ENCODE measurements at regions not wholly inside any gene's neighbourhood (a gene's known extent, or its start where the extent isn't known, plus 50 kb on each side); places are given as distances from the start of the nearest gene placed in this dataset.

GRCh38 chr5:164364237-164365208 is 859.1 kb downstream of the MAT2B start:
- Histone ChIP-seq H3K9me3 (ENCODE audit: control insufficient read depth, low read length) (no peaks in the 10 kb centered on the region), H3K27me3 (replicated peaks; ENCODE audit: control insufficient read depth, insufficient read depth, low read length, poor library complexity, severe bottlenecking) (no peaks in the 10 kb centered on the region), H3K36me3 (ENCODE audit: control insufficient read depth, insufficient read depth, low read length) (no peaks in the 10 kb centered on the region), H3K4me1 (ENCODE audit: control insufficient read depth, insufficient read depth, low read length, poor library complexity, severe bottlenecking) (no peaks in the 10 kb centered on the region), H3K4me3 (ENCODE audit: insufficient read depth, low read depth, low read length, poor library complexity, severe bottlenecking) (no peak overlapping the region), H3K27ac (ENCODE audit: insufficient read depth, low read length, poor library complexity, severe bottlenecking) (no peak overlapping the region)
- DNase-seq, result no peak

GRCh38 chr5:164370841-164371240 is 865.4 kb downstream of the MAT2B start:
- Histone ChIP-seq H3K27me3 (replicated peaks; ENCODE audit: control insufficient read depth, insufficient read depth, low read length, poor library complexity, severe bottlenecking) (no peaks in the 10 kb centered on the region), H3K4me1 (ENCODE audit: control insufficient read depth, insufficient read depth, low read length, poor library complexity, severe bottlenecking) (no peaks in the 10 kb centered on the region), H3K4me3 (ENCODE audit: insufficient read depth, low read depth, low read length, poor library complexity, severe bottlenecking) (no peak overlapping the region), H3K9me3 (ENCODE audit: control insufficient read depth, low read length) (no peaks in the 10 kb centered on the region), H3K36me3 (ENCODE audit: control insufficient read depth, insufficient read depth, low read length) (no peaks in the 10 kb centered on the region), H3K27ac (ENCODE audit: insufficient read depth, low read length, poor library complexity, severe bottlenecking) (no peak overlapping the region)
- DNase-seq, result no peak

GRCh38 chr5:164372892-164373291 is 867.5 kb downstream of the MAT2B start:
- no peaks in the 10 kb centered on the region for H3K4me1 ChIP-seq (ENCODE audit: control insufficient read depth, insufficient read depth, low read length, poor library complexity, severe bottlenecking)
- no peak for DNase-seq

GRCh38 chr5:164373876-164374275 is 868.5 kb downstream of the MAT2B start:
- no peak for DNase-seq

More at GRCh38 chr5:164372892-164373291, 867.5 kb downstream of the MAT2B start:
- H3K27ac ChIP-seq (ENCODE audit: insufficient read depth, low read length, poor library complexity, severe bottlenecking), result no peak overlapping the region
- H3K27me3 ChIP-seq (replicated peaks; ENCODE audit: control insufficient read depth, insufficient read depth, low read length, poor library complexity, severe bottlenecking), result no peaks in the 10 kb centered on the region
- H3K4me3 ChIP-seq (ENCODE audit: insufficient read depth, low read depth, low read length, poor library complexity, severe bottlenecking), result no peak overlapping the region
- H3K36me3 ChIP-seq (ENCODE audit: control insufficient read depth, insufficient read depth, low read length), result no peaks in the 10 kb centered on the region
- H3K9me3 ChIP-seq (ENCODE audit: control insufficient read depth, low read length), result no peaks in the 10 kb centered on the region

GRCh38 chr5:164375051-164375450 is 869.6 kb downstream of the MAT2B start:
- no peaks in the 10 kb centered on the region for H3K9me3 ChIP-seq (ENCODE audit: control insufficient read depth, low read length)
- no peak overlapping the region for H3K27ac ChIP-seq (ENCODE audit: insufficient read depth, low read length, poor library complexity, severe bottlenecking)
- H3K36me3 ChIP-seq (ENCODE audit: control insufficient read depth, insufficient read depth, low read length), result no peaks in the 10 kb centered on the region
- H3K27me3 ChIP-seq (replicated peaks; ENCODE audit: control insufficient read depth, insufficient read depth, low read length, poor library complexity, severe bottlenecking), result no peaks in the 10 kb centered on the region
- no peak overlapping the region for H3K4me3 ChIP-seq (ENCODE audit: insufficient read depth, low read depth, low read length, poor library complexity, severe bottlenecking)
- no peaks in the 10 kb centered on the region for H3K4me1 ChIP-seq (ENCODE audit: control insufficient read depth, insufficient read depth, low read length, poor library complexity, severe bottlenecking)
- no peak for DNase-seq

More at GRCh38 chr5:164373876-164374275, 868.5 kb downstream of the MAT2B start:
- Histone ChIP-seq H3K27me3 (replicated peaks; ENCODE audit: control insufficient read depth, insufficient read depth, low read length, poor library complexity, severe bottlenecking) (no peaks in the 10 kb centered on the region), H3K27ac (ENCODE audit: insufficient read depth, low read length, poor library complexity, severe bottlenecking) (no peak overlapping the region), H3K4me1 (ENCODE audit: control insufficient read depth, insufficient read depth, low read length, poor library complexity, severe bottlenecking) (no peaks in the 10 kb centered on the region), H3K36me3 (ENCODE audit: control insufficient read depth, insufficient read depth, low read length) (no peaks in the 10 kb centered on the region), H3K9me3 (ENCODE audit: control insufficient read depth, low read length) (no peaks in the 10 kb centered on the region), H3K4me3 (ENCODE audit: insufficient read depth, low read depth, low read length, poor library complexity, severe bottlenecking) (no peak overlapping the region)

GRCh38 chr5:164376843-164377242 is 871.4 kb downstream of the MAT2B start:
- no peak overlapping the region for H3K27ac ChIP-seq (ENCODE audit: insufficient read depth, low read length, poor library complexity, severe bottlenecking)
- H3K27me3 ChIP-seq (replicated peaks; ENCODE audit: control insufficient read depth, insufficient read depth, low read length, poor library complexity, severe bottlenecking), result no peaks in the 10 kb centered on the region
- H3K9me3 ChIP-seq (ENCODE audit: control insufficient read depth, low read length), result no peaks in the 10 kb centered on the region
- no peaks in the 10 kb centered on the region for H3K4me1 ChIP-seq (ENCODE audit: control insufficient read depth, insufficient read depth, low read length, poor library complexity, severe bottlenecking)
- no peak for DNase-seq
- no peaks in the 10 kb centered on the region for H3K36me3 ChIP-seq (ENCODE audit: control insufficient read depth, insufficient read depth, low read length)
- no peak overlapping the region for H3K4me3 ChIP-seq (ENCODE audit: insufficient read depth, low read depth, low read length, poor library complexity, severe bottlenecking)

GRCh38 chr5:164377746-164378145 is 872.3 kb downstream of the MAT2B start:
- Histone ChIP-seq H3K4me1 (ENCODE audit: control insufficient read depth, insufficient read depth, low read length, poor library complexity, severe bottlenecking) (no peaks in the 10 kb centered on the region), H3K4me3 (ENCODE audit: insufficient read depth, low read depth, low read length, poor library complexity, severe bottlenecking) (no peak overlapping the region), H3K9me3 (ENCODE audit: control insufficient read depth, low read length) (no peaks in the 10 kb centered on the region), H3K27me3 (replicated peaks; ENCODE audit: control insufficient read depth, insufficient read depth, low read length, poor library complexity, severe bottlenecking) (no peaks in the 10 kb centered on the region), H3K36me3 (ENCODE audit: control insufficient read depth, insufficient read depth, low read length) (no peaks in the 10 kb centered on the region), H3K27ac (ENCODE audit: insufficient read depth, low read length, poor library complexity, severe bottlenecking) (no peak overlapping the region)
- no peak for DNase-seq

GRCh38 chr5:164383662-164384061 is 878.2 kb downstream of the MAT2B start:
- no peaks in the 10 kb centered on the region for H3K4me1 ChIP-seq (ENCODE audit: control insufficient read depth, insufficient read depth, low read length, poor library complexity, severe bottlenecking)
- no peaks in the 10 kb centered on the region for H3K9me3 ChIP-seq (ENCODE audit: control insufficient read depth, low read length)
- H3K4me3 ChIP-seq (ENCODE audit: insufficient read depth, low read depth, low read length, poor library complexity, severe bottlenecking), result no peak overlapping the region
- H3K36me3 ChIP-seq (ENCODE audit: control insufficient read depth, insufficient read depth, low read length), result no peaks in the 10 kb centered on the region
- H3K27me3 ChIP-seq (replicated peaks; ENCODE audit: control insufficient read depth, insufficient read depth, low read length, poor library complexity, severe bottlenecking), result no peaks in the 10 kb centered on the region
- no peak for DNase-seq
- H3K27ac ChIP-seq (ENCODE audit: insufficient read depth, low read length, poor library complexity, severe bottlenecking), result no peak overlapping the region

- no peak overlapping the region for H3K4me3 ChIP-seq (ENCODE audit: insufficient read depth, low read depth, low read length, poor library complexity, severe bottlenecking)
- H3K36me3 ChIP-seq (ENCODE audit: control insufficient read depth, insufficient read depth, low read length), result no peaks in the 10 kb centered on the region
- no peak overlapping the region for H3K27ac ChIP-seq (ENCODE audit: insufficient read depth, low read length, poor library complexity, severe bottlenecking)
- no peaks in the 10 kb centered on the region for H3K27me3 ChIP-seq (replicated peaks; ENCODE audit: control insufficient read depth, insufficient read depth, low read length, poor library complexity, severe bottlenecking)
- no peak for DNase-seq
- H3K9me3 ChIP-seq (ENCODE audit: control insufficient read depth, low read length), result no peaks in the 10 kb centered on the region
- H3K4me1 ChIP-seq (ENCODE audit: control insufficient read depth, insufficient read depth, low read length, poor library complexity, severe bottlenecking), result no peaks in the 10 kb centered on the region
These were observed 887.1 kb downstream of the MAT2B start for GRCh38 chr5:164392531-164392930.

GRCh38 chr5:164394686-164395194 is 889.3 kb downstream of the MAT2B start:
- no peak overlapping the region for H3K4me3 ChIP-seq (ENCODE audit: insufficient read depth, low read depth, low read length, poor library complexity, severe bottlenecking)
- no peaks in the 10 kb centered on the region for H3K9me3 ChIP-seq (ENCODE audit: control insufficient read depth, low read length)
- no peak overlapping the region for H3K27ac ChIP-seq (ENCODE audit: insufficient read depth, low read length, poor library complexity, severe bottlenecking)
- DNase-seq, result no peak
- H3K36me3 ChIP-seq (ENCODE audit: control insufficient read depth, insufficient read depth, low read length), result no peaks in the 10 kb centered on the region
- no peaks in the 10 kb centered on the region for H3K27me3 ChIP-seq (replicated peaks; ENCODE audit: control insufficient read depth, insufficient read depth, low read length, poor library complexity, severe bottlenecking)
- no peaks in the 10 kb centered on the region for H3K4me1 ChIP-seq (ENCODE audit: control insufficient read depth, insufficient read depth, low read length, poor library complexity, severe bottlenecking)

Data from effector memory CD4-positive, alpha-beta T cell (primary cell).